ENCODE measurements at regions not wholly inside any gene's neighbourhood (a gene's known extent, or its start where the extent isn't known, plus 50 kb on each side); places are given as distances from the start of the nearest gene placed in this dataset.

GRCh38 chr12:126757326-126757725 lies 1509.6 kb upstream of the TMEM132C start:
- DNase-seq = no peak

GRCh38 chr12:126760092-126760491 lies 1506.9 kb upstream of the TMEM132C start:
- no peak for DNase-seq

- no peak for DNase-seq
These were observed 1505.5 kb upstream of the TMEM132C start for GRCh38 chr12:126761420-126761819.

- no peak for DNase-seq
These were observed 1504.8 kb upstream of the TMEM132C start for GRCh38 chr12:126762150-126762549.

- no peak for DNase-seq
These were observed 1503.6 kb upstream of the TMEM132C start for GRCh38 chr12:126763359-126763758.

GRCh38 chr12:126767334-126767733 lies 1499.6 kb upstream of the TMEM132C start:
- DNase-seq = no peak

GRCh38 chr12:126768517-126768916 lies 1498.5 kb upstream of the TMEM132C start:
- DNase-seq = no peak

GRCh38 chr12:126770188-126770587 lies 1496.8 kb upstream of the TMEM132C start:
- no peak for DNase-seq

GRCh38 chr12:126772171-126772864 lies 1494.7 kb upstream of the TMEM132C start:
- DNase-seq = no peak

- DNase-seq = no peak
These were observed 1494.0 kb upstream of the TMEM132C start for GRCh38 chr12:126773012-126773411.

GRCh38 chr12:126773491-126773890 lies 1493.5 kb upstream of the TMEM132C start:
- DNase-seq = no peak

GRCh38 chr12:126776026-126776655 lies 1490.8 kb upstream of the TMEM132C start:
- no peak for DNase-seq

- DNase-seq = no peak
These were observed 1486.6 kb upstream of the TMEM132C start for GRCh38 chr12:126780343-126780742.

GRCh38 chr12:126781593-126781992 lies 1485.4 kb upstream of the TMEM132C start:
- DNase-seq = no peak

GRCh38 chr12:126782083-126782482 lies 1484.9 kb upstream of the TMEM132C start:
- no peak for DNase-seq

GRCh38 chr12:126784328-126784921 lies 1482.5 kb upstream of the TMEM132C start:
- DNase-seq = no peak

- DNase-seq = no peak
These were observed 1477.0 kb upstream of the TMEM132C start for GRCh38 chr12:126789963-126790362.

GRCh38 chr12:126791122-126791521 lies 1475.8 kb upstream of the TMEM132C start:
- no peak for DNase-seq

- DNase-seq = no peak
These were observed 1474.6 kb upstream of the TMEM132C start for GRCh38 chr12:126792411-126792810.

- DNase-seq = no peak
These were observed 1469.4 kb upstream of the TMEM132C start for GRCh38 chr12:126797525-126797924.

- DNase-seq = no peak
These were observed 1468.5 kb upstream of the TMEM132C start for GRCh38 chr12:126798449-126798848.

- peak; percentile 78 for DNase-seq
These were observed 1459.6 kb upstream of the TMEM132C start for GRCh38 chr12:126807312-126807865.

- no peak for DNase-seq
These were observed 1455.6 kb upstream of the TMEM132C start for GRCh38 chr12:126811391-126811790.

- DNase-seq = no peak
These were observed 1447.4 kb upstream of the TMEM132C start for GRCh38 chr12:126819554-126819953.
